A549 (cell line): ENCODE measurements at regions not wholly inside any gene's neighbourhood (a gene's known extent, or its start where the extent isn't known, plus 50 kb on each side); places are given as distances from the start of the nearest gene placed in this dataset.

ENCODE experiments used
- ATOH8 ChIP-seq: fragments of 250-450 bp; sonication (Bioruptor Pico); IDR thresholded peaks from 2 replicates; pipeline ENCODE4 v1.5.0; 2020; ENCODE audit warnings: low read depth, mild to moderate bottlenecking, moderate library complexity
- CBX2 ChIP-seq: fragments of 200-600 bp; sonication (generic); IDR thresholded peaks from 2 replicates; pipeline ENCODE4 v1.6.1; 2016; ENCODE audit warnings: low read depth, mild to moderate bottlenecking, borderline replicate concordance
- CTCF ChIP-seq: fragments of >200 bp; sonication (Bioruptor Twin); formaldehyde crosslinking; IDR thresholded peaks from 3 replicates; pipeline ENCODE4 v1.5.1; 2016
- EP300 ChIP-seq, 2 experiments: fragments of >200 bp; sonication (Bioruptor Twin); formaldehyde crosslinking; IDR thresholded peaks; 2 replicates in 1 of 2; 3 replicates in 1 of 2; pipeline ENCODE4 v1.6.1; 2016 to 2017
- ESRRA ChIP-seq: fragments of 150-350 bp; IDR thresholded peaks from 2 replicates; pipeline ENCODE4 v1.6.1; 2014; ENCODE audit warnings: mild to moderate bottlenecking, low read length, borderline replicate concordance
- KDM1A ChIP-seq: fragments of 200-600 bp; sonication (generic); IDR thresholded peaks from 2 replicates; pipeline ENCODE4 v1.6.1; 2016; ENCODE audit warnings: low read depth, mild to moderate bottlenecking
- MAX ChIP-seq: IDR thresholded peaks from 2 replicates; pipeline ENCODE4 v1.6.1; 2012
- MYC ChIP-seq: IDR thresholded peaks from 2 replicates; pipeline ENCODE4 v1.6.1; 2012; ENCODE audit warnings: mild to moderate bottlenecking, inconsistent platforms, low read length, improper control_type of control experiment, borderline replicate concordance
- NFE2L2 ChIP-seq: fragments of 150-350 bp; conservative IDR thresholded peaks from 2 replicates; pipeline ENCODE4 v1.6.1; 2014; ENCODE audit warnings: low read length
- POLR2A ChIP-seq: IDR thresholded peaks from 2 replicates; pipeline ENCODE4 v1.6.1; 2012; ENCODE audit warnings: mild to moderate bottlenecking, low read length
- RCOR1 ChIP-seq: fragments of 150-350 bp; IDR thresholded peaks from 2 replicates; pipeline ENCODE4 v1.6.1; 2014; ENCODE audit warnings: antibody characterized with exemption, low read length, low read depth
- REST ChIP-seq: fragments of 200-600 bp; sonication (generic); IDR thresholded peaks from 2 replicates; pipeline ENCODE4 v1.6.1; 2016; ENCODE audit warnings: antibody characterized with exemption, mild to moderate bottlenecking, moderate library complexity
- ZC3H11A ChIP-seq: fragments of 450-650 bp; IDR thresholded peaks from 2 replicates; pipeline ENCODE4 v1.6.1; 2014; ENCODE audit warnings: antibody characterized with exemption, mild to moderate bottlenecking

GRCh38 chr1:177597393-177597792, 372.5 kb downstream of the SEC16B start:
- no peak for TF ChIP-seq CTCF
- TF ChIP-seq MAX, result no peak
- no peak for TF ChIP-seq POLR2A
- TF ChIP-seq MYC, result no peak
- TF ChIP-seq REST, result no peak
- TF ChIP-seq ESRRA, result no peak
- no peak for TF ChIP-seq RCOR1
- TF ChIP-seq EP300 (IDR thresholded peaks at IDR 0.05), result no peak
- TF ChIP-seq KDM1A, result no peak
- no peak for TF ChIP-seq ATOH8 (CRISPR knock-in tag)
- no peak for TF ChIP-seq CBX2
- TF ChIP-seq NFE2L2, result no peak
- no peak for TF ChIP-seq ZC3H11A
